Mucosa of descending colon (tissue), 3 donors: ENCODE measurements at regions not wholly inside any gene's neighbourhood (a gene's known extent, or its start where the extent isn't known, plus 50 kb on each side); places are given as distances from the start of the nearest gene placed in this dataset.
"Not testable (repeated sequence)": the region's sequence is repeated elsewhere in the genome, so short reads cannot be mapped to it uniquely, and the experiment has no call there.

Experiments
- ATAC-seq: fragments of 200-7000 bp; cut with Tn5 transposase; one replicate; pipeline ENCODE4 v1.9.1; 2020; ENCODE audit warnings: mild to moderate bottlenecking, moderate library complexity
- DNase-seq, 3 donors: peaks; one replicate each; pipeline ENCODE4 v3.0.0-alpha.2; 2020
- H3K36me3 ChIP-seq: fragments of 200-600 bp; one replicate; pipeline ENCODE4 v1.8.0; 2021; ENCODE audit warnings: low read depth, mild to moderate bottlenecking
- H3K4me1 ChIP-seq: fragments of 200-600 bp; one replicate; pipeline ENCODE4 v1.8.0; 2021; ENCODE audit warnings: low read depth, mild to moderate bottlenecking
- H3K4me3 ChIP-seq: fragments of 200-600 bp; one replicate; pipeline ENCODE4 v1.8.0; 2021; ENCODE audit warnings: mild to moderate bottlenecking
- H3K9me3 ChIP-seq: fragments of 200-600 bp; one replicate; pipeline ENCODE4 v1.8.0; 2021; ENCODE audit warnings: mild to moderate bottlenecking
- CTCF ChIP-seq: fragments of 200-600 bp; IDR thresholded peaks from one replicate; pipeline ENCODE4 v1.8.0; 2022; ENCODE audit warnings: antibody characterized with exemption, mild to moderate bottlenecking
- intact Hi-C, 2 donors: fragments of 100-400 bp; cut with DNase I in 1 of 2; cut with micrococcal nuclease in 1 of 2; formaldehyde crosslinking; loops; one replicate each; pipeline versions ENCODE4 v1.11.0 to v1.11.1; 2022; cut with DNase I, micrococcal nuclease
- donor health status: DM: no; HTN: no; CAD: no; lungs with moderate emphysema.
- donor health status: DM: no; HTN: no; CAD: no.
- donor health status: DM: no; HTN: yes; CAD: no.

DNA sequence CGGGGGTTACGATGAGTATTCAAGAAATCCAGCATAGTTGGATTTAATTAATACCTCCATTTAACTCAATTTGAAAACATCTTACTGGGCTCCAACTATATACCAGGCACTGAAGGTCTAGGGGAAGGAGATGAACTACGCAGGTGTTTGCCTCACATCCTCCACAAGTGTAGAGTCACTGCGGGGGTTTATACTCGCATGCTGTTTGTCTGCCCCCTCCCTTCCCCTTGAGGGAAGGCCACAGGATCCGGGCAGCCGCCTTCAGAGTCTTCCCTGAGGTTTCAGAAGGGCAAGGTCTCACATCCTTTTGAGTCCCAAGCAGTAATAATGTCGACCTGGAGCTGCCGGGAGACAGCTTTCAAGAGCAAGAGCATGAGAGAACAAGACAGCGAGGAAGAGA is 142.4 kb upstream of the GALNT2 start:
- no peak for ATAC-seq
- H3K4me1 ChIP-seq: no peaks in the 10 kb centered on the region
- DNase-seq: no peak
- no peak for TF ChIP-seq CTCF
- no peaks in the 10 kb centered on the region for H3K36me3 ChIP-seq
- intact Hi-C loops: no loop called here
- no peaks in the 10 kb centered on the region for H3K9me3 ChIP-seq
- H3K4me3 ChIP-seq: no peak overlapping the region

- TF ChIP-seq CTCF: no peak
- Histone ChIP-seq H3K4me1 (no peaks in the 10 kb centered on the region), H3K36me3 (no peaks in the 10 kb centered on the region), H3K9me3 (no peaks in the 10 kb centered on the region), H3K4me3 (no peak overlapping the region)
- no peak for ATAC-seq
- no peak for DNase-seq
- intact Hi-C loops: no loop called here
These were observed 138.3 kb upstream of the GALNT2 start for GRCh38 chr1:229928767-229929166.

- H3K9me3 ChIP-seq, H3K4me3 ChIP-seq, DNase-seq, intact Hi-C loops, H3K4me1 ChIP-seq, ATAC-seq, H3K36me3 ChIP-seq: not testable (repeated sequence)
These were observed 135.3 kb upstream of the GALNT2 start for GRCh38 chr1:229931751-229932150.

DNA sequence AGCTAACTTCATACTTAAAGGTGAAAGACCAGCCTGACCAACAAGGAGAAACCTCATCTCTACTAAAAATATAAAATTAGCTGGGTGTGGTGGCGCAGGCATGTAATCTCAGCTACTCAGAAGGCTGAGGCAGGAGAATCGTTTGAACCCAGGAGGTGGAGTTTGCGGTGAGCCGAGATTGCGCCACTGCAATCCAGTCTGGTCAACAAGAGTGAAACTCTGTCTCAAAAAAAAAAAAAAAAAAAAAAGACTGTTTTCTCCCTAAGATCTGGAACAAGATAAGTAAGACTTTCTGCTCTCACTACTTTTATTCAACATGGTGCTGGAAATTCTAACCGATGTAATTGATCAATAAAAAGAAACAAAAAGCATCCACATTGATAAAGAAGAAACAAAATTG is 131.9 kb upstream of the GALNT2 start:
- intact Hi-C loops, H3K4me3 ChIP-seq, ATAC-seq, H3K9me3 ChIP-seq, H3K36me3 ChIP-seq, H3K4me1 ChIP-seq, DNase-seq: not testable (repeated sequence)

GRCh38 chr1:229938551-229938950 is 128.5 kb upstream of the GALNT2 start:
- no peak overlapping the region for H3K4me3 ChIP-seq
- H3K4me1 ChIP-seq: no peaks in the 10 kb centered on the region
- ATAC-seq (no peak), DNase-seq (no peak)
- H3K9me3 ChIP-seq: no peaks in the 10 kb centered on the region
- H3K36me3 ChIP-seq: no peaks in the 10 kb centered on the region
- no peak for TF ChIP-seq CTCF
- intact Hi-C loops: no loop called here

DNA sequence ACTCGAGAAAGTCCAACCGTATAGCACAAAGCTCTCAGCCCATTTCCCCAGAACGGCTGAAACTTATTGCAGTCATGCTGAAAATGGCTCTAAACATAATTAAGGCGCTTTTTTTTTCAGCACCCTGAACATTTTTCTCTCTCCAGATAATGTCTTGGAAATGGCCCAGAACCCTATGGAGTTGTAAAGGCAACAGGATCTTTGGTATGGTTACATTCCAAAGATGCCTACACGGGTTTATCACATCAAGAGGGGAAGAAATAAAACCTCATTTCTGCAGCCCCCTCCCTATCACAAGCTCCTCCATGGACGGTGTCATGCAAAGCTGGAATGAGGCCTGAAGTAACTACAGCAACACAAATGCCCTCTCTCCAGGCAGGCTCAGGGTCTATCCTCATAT is 126.4 kb upstream of the GALNT2 start:
- intact Hi-C loops: no loop called here
- DNase-seq (no peak), ATAC-seq (no peak)
- Histone ChIP-seq H3K4me1 (no peaks in the 10 kb centered on the region), H3K4me3 (no peak overlapping the region), H3K9me3 (no peaks in the 10 kb centered on the region), H3K36me3 (no peaks in the 10 kb centered on the region)
- no peak for TF ChIP-seq CTCF

GRCh38 chr1:229941160-229941559 is 125.9 kb upstream of the GALNT2 start:
- no peak for ATAC-seq
- no peak for TF ChIP-seq CTCF
- no peaks in the 10 kb centered on the region for H3K9me3 ChIP-seq
- H3K36me3 ChIP-seq: no peaks in the 10 kb centered on the region
- no peaks in the 10 kb centered on the region for H3K4me1 ChIP-seq
- DNase-seq: no peak
- intact Hi-C loops: no loop called here
- H3K4me3 ChIP-seq: no peak overlapping the region
